ENCODE measurements at regions not wholly inside any gene's neighbourhood (a gene's known extent, or its start where the extent isn't known, plus 50 kb on each side); places are given as distances from the start of the nearest gene placed in this dataset.
"Not testable (repeated sequence)": the region's sequence is repeated elsewhere in the genome, so short reads cannot be mapped to it uniquely, and the experiment has no call there.

DNA sequence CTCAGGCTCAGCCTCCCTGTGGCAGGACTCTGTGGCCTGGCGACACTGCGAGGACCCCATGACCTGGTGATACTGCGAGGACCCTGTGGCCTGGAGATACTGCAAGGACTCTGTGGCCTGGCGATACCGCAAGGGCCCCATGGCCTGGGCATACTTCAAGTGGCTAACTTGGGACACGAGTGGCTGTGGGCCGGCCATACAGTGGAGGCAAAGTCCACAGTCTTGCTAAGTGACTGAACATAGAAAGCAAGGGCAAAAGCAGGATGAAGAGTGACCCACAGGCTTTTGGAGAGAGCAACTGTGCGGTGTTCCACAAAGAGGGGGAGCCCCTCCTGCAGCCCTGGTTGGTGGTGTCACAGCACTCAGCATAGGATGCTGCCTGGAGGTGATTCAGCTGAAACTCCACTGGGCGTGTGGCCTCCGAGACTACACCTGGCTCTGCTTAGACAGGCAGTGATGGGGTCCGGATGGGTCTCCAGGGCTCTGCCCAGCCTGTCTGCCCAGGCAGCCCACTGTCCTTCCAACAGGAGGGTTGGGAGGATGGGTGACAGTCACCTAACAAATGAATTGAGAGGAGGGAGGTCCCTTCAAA lies 691.0 kb upstream of the HS6ST1 start:
- Mint-ChIP-seq H3K27me3 (no peaks in the 10 kb centered on the region), H3K4me3 (no peak overlapping the region), H3K9me3 (no peaks in the 10 kb centered on the region), H3K36me3 (ENCODE audit: low read depth) (no peaks in the 10 kb centered on the region), H3K27ac (no peak overlapping the region), H3K4me1 (no peaks in the 10 kb centered on the region)
- POLR2A ChIA-PET = no interaction called here
- CTCF ChIA-PET = no interaction called here
- DNase-seq = no peak

- Mint-ChIP-seq H3K27me3 (no peaks in the 10 kb centered on the region), H3K27ac (no peak overlapping the region), H3K9me3 (no peaks in the 10 kb centered on the region), H3K4me3 (no peak overlapping the region), H3K4me1 (no peaks in the 10 kb centered on the region), H3K36me3 (ENCODE audit: low read depth) (no peaks in the 10 kb centered on the region)
- DNase-seq = no peak
- ChIA-PET CTCF (no interaction called here), POLR2A (no interaction called here)
Measured at GRCh38 chr2:129010262-129010661, 691.6 kb upstream of the HS6ST1 start.

DNA sequence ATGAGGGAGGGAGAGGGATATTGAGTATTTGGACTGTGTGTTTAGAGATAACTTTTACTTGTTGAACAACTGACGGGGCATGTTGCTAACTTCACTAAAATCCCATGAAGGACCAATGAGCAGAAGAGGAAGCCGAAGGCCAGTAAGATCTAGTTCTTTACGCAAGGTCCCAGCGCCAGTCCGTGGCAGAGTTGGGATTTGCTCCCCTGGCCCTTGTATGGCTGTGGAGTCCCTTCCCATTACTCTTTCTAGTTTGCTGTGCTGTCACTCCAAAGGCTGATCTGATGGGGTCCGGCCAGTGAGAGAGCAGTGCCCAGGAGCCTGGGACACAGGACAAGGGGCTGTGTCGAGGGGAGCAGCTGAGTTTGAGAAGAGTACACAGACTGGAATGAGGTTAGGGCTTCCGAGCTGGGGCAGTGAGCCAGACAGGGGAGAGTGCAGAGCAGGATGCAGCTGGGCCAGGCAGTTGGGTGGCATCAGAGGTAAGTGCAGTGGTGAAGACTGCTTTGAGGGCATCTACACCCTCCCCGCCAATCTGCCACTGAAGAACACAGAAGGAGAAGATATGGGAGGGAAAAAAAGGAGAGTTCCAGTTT lies 692.9 kb upstream of the HS6ST1 start:
- no peak overlapping the region for H3K4me3 Mint-ChIP-seq
- no peaks in the 10 kb centered on the region for H3K27me3 Mint-ChIP-seq
- H3K36me3 Mint-ChIP-seq (ENCODE audit: low read depth) = no peaks in the 10 kb centered on the region
- ChIA-PET CTCF (no interaction called here), POLR2A (no interaction called here)
- no peaks in the 10 kb centered on the region for H3K4me1 Mint-ChIP-seq
- H3K27ac Mint-ChIP-seq = no peak overlapping the region
- DNase-seq = no peak
- no peaks in the 10 kb centered on the region for H3K9me3 Mint-ChIP-seq

DNA sequence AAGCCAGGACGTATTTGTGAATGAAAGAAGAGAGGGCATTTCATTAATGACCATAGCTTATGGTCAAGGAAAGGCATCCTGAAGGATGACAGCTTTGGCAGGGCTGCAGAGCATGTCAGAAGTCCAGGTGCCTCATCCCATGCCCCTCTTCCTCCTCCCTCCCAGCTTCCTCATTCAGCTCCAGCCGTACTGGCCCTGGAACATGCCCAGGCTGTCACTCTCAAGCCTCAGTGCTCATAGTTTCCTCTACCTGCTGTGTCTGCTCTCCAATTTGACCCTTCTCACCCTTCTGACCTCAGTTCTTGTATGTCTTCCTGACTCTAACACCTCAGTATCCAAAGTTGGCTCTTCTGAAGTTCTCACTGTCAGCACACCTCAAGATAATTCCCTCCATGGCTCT lies 695.8 kb upstream of the HS6ST1 start:
- POLR2A ChIA-PET = no interaction called here
- no peaks in the 10 kb centered on the region for H3K4me1 Mint-ChIP-seq
- no peaks in the 10 kb centered on the region for H3K9me3 Mint-ChIP-seq
- H3K36me3 Mint-ChIP-seq (ENCODE audit: low read depth) = no peaks in the 10 kb centered on the region
- H3K27ac Mint-ChIP-seq = no peak overlapping the region
- no peak overlapping the region for H3K4me3 Mint-ChIP-seq
- CTCF ChIA-PET = no interaction called here
- H3K27me3 Mint-ChIP-seq = no peaks in the 10 kb centered on the region
- no peak for DNase-seq

DNA sequence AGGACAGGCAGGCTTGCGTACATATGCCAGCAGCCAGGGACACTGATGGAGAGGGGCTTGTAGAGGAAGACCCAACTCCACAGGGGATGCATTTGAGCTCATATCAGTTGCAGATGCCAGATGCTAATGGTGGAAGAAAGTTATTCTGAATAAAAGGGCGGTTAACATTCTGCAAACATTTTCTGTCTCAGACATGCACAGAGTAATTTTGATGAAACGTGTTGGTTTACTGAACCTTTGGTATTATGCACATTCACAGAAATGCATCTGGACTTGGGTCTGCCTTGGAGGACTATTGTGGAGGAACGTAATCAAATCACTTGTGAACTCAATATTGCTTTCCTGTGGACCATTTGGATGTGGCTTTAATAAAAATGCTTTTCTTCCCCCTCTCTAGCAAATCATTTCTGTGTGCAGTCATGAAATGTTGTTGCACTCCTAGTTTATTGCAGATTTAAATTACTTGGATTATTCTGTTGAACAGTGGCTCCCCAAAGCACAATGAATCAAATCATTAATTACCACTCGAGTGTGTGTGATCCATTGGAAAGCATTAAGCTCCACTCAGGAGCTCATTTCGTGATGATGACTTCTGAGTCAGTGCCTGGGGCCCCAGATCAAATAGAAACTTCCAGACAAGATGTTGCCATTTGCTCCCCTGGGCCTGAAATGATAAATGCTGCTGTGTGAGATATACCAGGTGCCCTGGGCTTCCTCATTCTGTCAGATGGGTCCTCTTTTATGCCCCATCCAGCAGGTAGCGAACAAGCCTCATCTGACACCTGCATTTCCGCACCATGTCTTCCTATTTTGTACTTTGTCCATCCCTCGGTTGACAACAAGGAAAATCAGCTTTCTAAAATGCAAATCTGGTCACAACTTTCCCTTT lies 697.0 kb upstream of the HS6ST1 start:
- ChIA-PET CTCF (no interaction called here), POLR2A (no interaction called here)
- H3K27me3 Mint-ChIP-seq = no peaks in the 10 kb centered on the region
- H3K36me3 Mint-ChIP-seq (ENCODE audit: low read depth) = no peaks in the 10 kb centered on the region
- H3K9me3 Mint-ChIP-seq = peaks cover 1% of the 10 kb centered on the region
- no peak overlapping the region for H3K27ac Mint-ChIP-seq
- no peaks in the 10 kb centered on the region for H3K4me1 Mint-ChIP-seq
- no peak for DNase-seq
- no peak overlapping the region for H3K4me3 Mint-ChIP-seq

GRCh38 chr2:129016972-129017371 lies 698.3 kb upstream of the HS6ST1 start:
- H3K9me3 Mint-ChIP-seq = peaks cover 2% of the 10 kb centered on the region
- no peaks in the 10 kb centered on the region for H3K4me1 Mint-ChIP-seq
- no peak for DNase-seq
- POLR2A ChIA-PET = no interaction called here
- no peak overlapping the region for H3K27ac Mint-ChIP-seq
- no peak overlapping the region for H3K4me3 Mint-ChIP-seq
- CTCF ChIA-PET = no interaction called here
- H3K36me3 Mint-ChIP-seq (ENCODE audit: low read depth) = no peaks in the 10 kb centered on the region
- H3K27me3 Mint-ChIP-seq = no peaks in the 10 kb centered on the region

DNA sequence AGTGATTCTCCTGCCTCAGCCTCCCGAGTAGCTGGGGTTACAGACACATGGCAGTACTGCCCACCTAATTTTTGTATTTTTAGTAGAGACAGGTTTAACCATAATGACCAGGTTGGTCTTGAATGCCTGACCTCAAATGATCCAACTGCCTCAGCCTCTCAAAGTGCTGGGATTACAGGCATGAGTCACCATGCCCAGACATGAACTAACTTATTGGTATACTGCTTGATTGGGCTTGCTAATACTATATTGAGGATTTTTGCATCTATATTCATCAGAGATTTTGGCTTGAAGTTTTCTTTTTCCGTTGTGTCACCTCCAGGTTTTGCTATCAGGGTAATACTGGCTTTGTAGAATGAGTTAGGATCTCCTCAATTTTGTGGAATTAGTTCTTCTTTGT lies 706.1 kb upstream of the HS6ST1 start:
- Mint-ChIP-seq H3K27me3 (no peaks in the 10 kb centered on the region), H3K27ac (no peak overlapping the region), H3K4me3 (no peak overlapping the region), H3K4me1 (no peaks in the 10 kb centered on the region), H3K36me3 (ENCODE audit: low read depth) (no peaks in the 10 kb centered on the region), H3K9me3 (peaks cover 13% of the 10 kb centered on the region)
- CTCF ChIA-PET = no interaction called here
- POLR2A ChIA-PET = no interaction called here
- no peak for DNase-seq

DNA sequence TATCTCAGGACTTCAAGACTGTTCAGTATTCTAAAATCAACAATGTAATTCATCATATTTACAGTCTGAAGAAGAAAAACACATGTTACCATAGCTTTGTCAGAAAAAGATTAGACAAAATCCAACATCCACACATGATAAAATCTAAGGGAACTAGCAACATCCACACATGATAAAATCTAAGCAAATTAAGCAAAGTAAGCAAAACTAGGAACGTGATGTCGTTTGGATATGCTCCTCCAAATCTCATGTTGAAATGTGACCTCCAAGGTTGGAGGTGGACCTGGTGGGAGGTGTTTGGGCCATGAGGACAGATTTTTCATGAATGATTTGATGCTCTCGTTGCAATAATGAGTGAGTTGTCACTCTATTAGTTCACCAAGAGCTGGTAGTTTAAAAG lies 717.3 kb upstream of the HS6ST1 start:
- Mint-ChIP-seq H3K27me3 (no peaks in the 10 kb centered on the region), H3K36me3 (ENCODE audit: low read depth) (no peaks in the 10 kb centered on the region), H3K9me3 (peaks cover 5% of the 10 kb centered on the region), H3K27ac (no peak overlapping the region), H3K4me3 (no peak overlapping the region), H3K4me1 (no peaks in the 10 kb centered on the region)
- ChIA-PET CTCF (no interaction called here), POLR2A (no interaction called here)
- no peak for DNase-seq

- H3K36me3 Mint-ChIP-seq (ENCODE audit: low read depth); H3K27me3 Mint-ChIP-seq; H3K27ac Mint-ChIP-seq; H3K9me3 Mint-ChIP-seq; POLR2A ChIA-PET; CTCF ChIA-PET; H3K4me3 Mint-ChIP-seq; DNase-seq; H3K4me1 Mint-ChIP-seq: not testable (repeated sequence)
Measured at GRCh38 chr2:129043677-129044076, 725.0 kb upstream of the HS6ST1 start.

GRCh38 chr2:129046475-129046874 lies 727.8 kb upstream of the HS6ST1 start:
- POLR2A ChIA-PET; H3K27me3 Mint-ChIP-seq; H3K4me3 Mint-ChIP-seq; H3K27ac Mint-ChIP-seq; H3K36me3 Mint-ChIP-seq (ENCODE audit: low read depth); DNase-seq; CTCF ChIA-PET; H3K9me3 Mint-ChIP-seq; H3K4me1 Mint-ChIP-seq: not testable (repeated sequence)

- H3K27me3 Mint-ChIP-seq = no peaks in the 10 kb centered on the region
- H3K36me3 Mint-ChIP-seq (ENCODE audit: low read depth) = no peaks in the 10 kb centered on the region
- no peak overlapping the region for H3K27ac Mint-ChIP-seq
- no peak for DNase-seq
- CTCF ChIA-PET = no interaction called here
- POLR2A ChIA-PET = no interaction called here
- H3K4me3 Mint-ChIP-seq = no peak overlapping the region
- no peaks in the 10 kb centered on the region for H3K4me1 Mint-ChIP-seq
- H3K9me3 Mint-ChIP-seq = no peaks in the 10 kb centered on the region
Measured at GRCh38 chr2:129050101-129050500, 731.4 kb upstream of the HS6ST1 start.

DNA sequence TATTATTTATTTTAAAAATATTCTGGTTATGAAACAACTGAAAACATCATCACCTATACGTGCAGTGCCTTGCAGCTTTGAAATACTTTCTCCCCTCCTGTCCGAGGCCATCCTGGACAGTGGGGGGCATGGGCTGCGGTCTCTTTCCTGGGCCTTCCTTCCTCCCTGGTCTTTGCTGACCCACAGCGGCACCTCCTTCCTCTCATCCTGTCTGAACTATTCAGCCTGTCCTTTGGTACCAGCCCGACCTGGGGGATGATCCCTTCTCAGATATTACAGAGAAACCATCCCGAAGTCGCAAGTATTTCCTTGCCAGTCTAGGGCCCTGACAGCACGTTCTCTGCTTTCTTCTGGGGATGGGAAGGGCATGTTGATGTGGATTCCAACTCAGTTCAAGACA lies 736.6 kb upstream of the HS6ST1 start:
- no peaks in the 10 kb centered on the region for H3K27me3 Mint-ChIP-seq
- H3K4me3 Mint-ChIP-seq = no peak overlapping the region
- ChIA-PET POLR2A (no interaction called here), CTCF (no interaction called here)
- H3K27ac Mint-ChIP-seq = no peak overlapping the region
- no peaks in the 10 kb centered on the region for H3K4me1 Mint-ChIP-seq
- H3K36me3 Mint-ChIP-seq (ENCODE audit: low read depth) = no peaks in the 10 kb centered on the region
- no peaks in the 10 kb centered on the region for H3K9me3 Mint-ChIP-seq
- no peak for DNase-seq

- DNase-seq = no peak
- ChIA-PET CTCF (no interaction called here), POLR2A (no interaction called here)
- Mint-ChIP-seq H3K27me3 (no peaks in the 10 kb centered on the region), H3K9me3 (no peaks in the 10 kb centered on the region), H3K4me3 (no peak overlapping the region), H3K36me3 (ENCODE audit: low read depth) (no peaks in the 10 kb centered on the region), H3K27ac (no peak overlapping the region), H3K4me1 (no peaks in the 10 kb centered on the region)
Measured at GRCh38 chr2:129055824-129056223, 737.2 kb upstream of the HS6ST1 start.

DNA sequence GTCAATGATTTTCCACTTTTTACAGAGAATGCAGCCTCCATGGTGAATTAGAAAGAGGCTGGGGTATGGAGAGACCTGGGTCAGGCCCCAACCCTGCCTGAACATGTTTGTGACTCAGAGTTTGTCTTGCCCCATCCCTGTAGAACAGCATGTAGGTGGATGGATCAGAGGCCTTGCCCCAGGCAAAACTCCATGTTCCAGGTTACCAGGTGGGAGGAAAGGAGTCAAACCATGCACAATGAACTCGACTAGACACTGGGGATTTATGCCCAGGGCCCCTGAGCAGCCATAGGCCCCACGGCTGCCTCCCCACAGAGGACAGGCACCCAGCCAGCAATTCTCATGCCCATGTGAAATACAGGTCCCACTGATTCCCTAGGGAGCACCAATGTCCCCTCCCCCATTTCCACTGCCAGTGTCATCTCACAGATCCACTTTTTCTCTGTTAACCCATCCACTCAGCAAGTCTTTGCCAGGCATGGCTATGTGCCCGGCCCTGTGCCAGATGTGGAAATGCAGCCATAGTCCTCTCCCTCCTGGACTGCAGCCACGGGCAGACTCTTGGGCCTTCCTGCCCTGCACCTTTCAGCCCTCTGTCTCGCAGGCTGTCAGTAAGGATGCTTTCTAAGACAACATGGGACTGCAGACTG lies 737.8 kb upstream of the HS6ST1 start:
- Mint-ChIP-seq H3K36me3 (ENCODE audit: low read depth) (no peaks in the 10 kb centered on the region), H3K4me3 (no peak overlapping the region), H3K27ac (no peak overlapping the region), H3K27me3 (no peaks in the 10 kb centered on the region), H3K4me1 (no peaks in the 10 kb centered on the region), H3K9me3 (no peaks in the 10 kb centered on the region)
- no peak for DNase-seq
- ChIA-PET POLR2A (no interaction called here), CTCF (no interaction called here)

All from activated CD4-positive, alpha-beta memory T cell treated with anti-CD3 and anti-CD28 coated beads, Interleukin-2, amount 10 ng/mL, durations not matched to agents 7 days and 5 days (primary cell).